HUES48 (cell line): ENCODE measurements at regions not wholly inside any gene's neighbourhood (a gene's known extent, or its start where the extent isn't known, plus 50 kb on each side); places are given as distances from the start of the nearest gene placed in this dataset.
"Not testable (repeated sequence)": the region's sequence is repeated elsewhere in the genome, so short reads cannot be mapped to it uniquely, and the experiment has no call there.

ENCODE experiments used
- H3K27ac ChIP-seq: one replicate; pipeline ENCODE4 v1.7.0; 2013; ENCODE audit warnings: low read depth, low read length, inconsistent platforms
- H3K27me3 ChIP-seq: 2 replicates; pipeline ENCODE4 v1.6.1; 2013; ENCODE audit warnings: mild to moderate bottlenecking, low read length; ENCODE audit not compliant: control insufficient read depth, insufficient read depth
- H3K36me3 ChIP-seq: 2 replicates; pipeline ENCODE4 v1.6.1; 2013; ENCODE audit warnings: low read length; ENCODE audit not compliant: control insufficient read depth, insufficient read depth
- H3K4me1 ChIP-seq: 2 replicates; pipeline ENCODE4 v1.6.1; 2013; ENCODE audit warnings: mild to moderate bottlenecking, low read length; ENCODE audit not compliant: control insufficient read depth, insufficient read depth
- H3K4me3 ChIP-seq: 2 replicates; pipeline ENCODE4 v1.5.1; 2013; ENCODE audit warnings: mild to moderate bottlenecking, low read depth, low read length
- H3K9ac ChIP-seq: 2 replicates; pipeline ENCODE4 v1.6.1; 2013; ENCODE audit warnings: mild to moderate bottlenecking, low read depth, low read length, moderate library complexity
- H3K9me3 ChIP-seq: 2 replicates; pipeline ENCODE4 v1.6.1; 2013; ENCODE audit warnings: low read length; ENCODE audit not compliant: control insufficient read depth, insufficient read depth

DNA sequence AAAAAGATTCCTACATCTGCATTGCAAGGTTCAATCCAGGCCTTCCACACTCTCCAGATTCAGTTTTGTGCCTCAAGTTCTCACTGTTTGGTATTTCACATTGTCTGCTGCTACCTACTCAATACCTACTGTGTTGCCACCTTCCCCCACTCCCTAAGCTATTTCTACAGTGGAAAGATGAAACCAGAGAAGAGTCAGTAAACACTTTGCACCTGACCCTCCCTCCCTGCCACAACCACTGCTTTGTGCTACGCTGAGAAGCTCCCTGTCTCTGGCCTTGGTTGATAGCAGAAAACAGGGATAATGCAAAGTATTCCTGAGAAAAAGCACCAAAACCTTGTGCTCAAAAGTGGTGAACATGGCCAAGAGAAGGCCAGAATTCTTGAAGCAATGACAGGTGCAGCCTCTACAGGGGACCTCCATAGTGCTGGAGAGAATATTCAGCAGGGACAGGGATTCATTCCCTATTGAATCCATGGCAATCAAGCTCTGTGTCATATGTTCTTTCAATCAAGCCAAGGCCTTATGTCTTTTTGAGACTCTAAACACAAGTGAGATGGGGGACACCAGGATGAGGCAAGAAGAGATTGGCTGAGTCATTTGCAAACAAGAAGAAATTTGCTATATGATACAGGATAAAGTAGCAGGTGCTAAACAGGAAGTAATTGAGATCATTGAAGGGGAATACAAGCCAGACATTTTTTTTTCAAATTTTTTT is 83.5 kb upstream of the LIPC start:
- H3K9ac ChIP-seq, result no peak overlapping the region
- no peak overlapping the region for H3K4me3 ChIP-seq
- H3K4me1 ChIP-seq, result 0 out of 2 replicates have a peak, but pooled peaks cover 6% of the 10 kb centered on the region
- no peaks in the 10 kb centered on the region for H3K27me3 ChIP-seq
- H3K27ac ChIP-seq, result no peak overlapping the region
- no peaks in the 10 kb centered on the region for H3K9me3 ChIP-seq
- no peaks in the 10 kb centered on the region for H3K36me3 ChIP-seq

DNA sequence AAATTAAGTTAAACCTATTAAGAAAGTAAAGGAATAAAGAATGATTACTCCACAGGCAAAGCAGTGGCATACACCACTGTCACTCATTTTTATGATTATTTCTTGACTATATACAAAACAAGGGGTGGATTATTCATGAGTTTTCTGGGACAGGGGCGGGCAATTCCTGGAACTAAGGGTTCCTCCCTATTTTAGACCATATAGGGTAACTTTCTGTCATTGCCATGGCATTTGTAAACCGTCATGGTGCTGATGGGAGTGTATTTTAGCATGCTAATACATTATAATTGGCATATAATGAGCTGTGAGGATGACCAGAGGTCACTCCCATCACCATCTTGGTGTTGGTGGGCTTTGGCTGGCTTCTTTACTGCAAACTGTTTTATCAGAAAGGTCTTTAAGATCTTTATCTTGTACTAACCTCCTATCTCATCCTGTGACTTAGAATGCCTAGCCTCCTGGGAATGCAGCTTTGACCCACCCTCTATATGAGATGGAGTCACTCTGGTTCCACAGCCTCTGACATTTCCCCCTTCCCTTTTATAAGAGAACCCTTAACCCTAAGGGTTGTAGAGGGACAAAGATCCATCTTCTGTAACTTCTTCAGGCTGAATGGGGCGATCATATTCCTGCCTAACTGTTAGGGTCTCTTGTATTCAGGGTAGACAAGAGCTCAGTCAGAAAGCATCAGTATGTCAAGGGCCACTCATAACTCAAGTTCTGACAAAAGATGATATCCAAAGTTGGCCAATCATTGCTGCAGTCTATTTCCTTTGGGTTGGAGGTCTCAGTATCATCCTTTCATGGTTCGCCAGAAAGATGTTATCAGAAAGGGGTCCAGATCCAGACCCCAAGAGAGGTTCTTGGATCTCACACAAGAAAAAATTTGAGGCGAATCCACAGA is 79.5 kb upstream of the LIPC start:
- Histone ChIP-seq H3K4me3 (no peak overlapping the region), H3K36me3 (no peaks in the 10 kb centered on the region), H3K27me3 (no peaks in the 10 kb centered on the region), H3K4me1 (no peaks in the 10 kb centered on the region), H3K9ac (no peak overlapping the region), H3K9me3 (no peaks in the 10 kb centered on the region), H3K27ac (no peak overlapping the region)

GRCh38 chr15:58355382-58355971 is 76.3 kb upstream of the LIPC start:
- Histone ChIP-seq H3K27me3 (no peaks in the 10 kb centered on the region), H3K9ac (no peak overlapping the region), H3K4me3 (no peak overlapping the region), H3K9me3 (no peaks in the 10 kb centered on the region), H3K4me1 (peaks cover 9% of the 10 kb centered on the region), H3K36me3 (no peaks in the 10 kb centered on the region), H3K27ac (no peak overlapping the region)

- Histone ChIP-seq H3K27me3 (no peaks in the 10 kb centered on the region), H3K36me3 (no peaks in the 10 kb centered on the region), H3K9me3 (no peaks in the 10 kb centered on the region), H3K27ac (no peak overlapping the region), H3K4me3 (no peak overlapping the region), H3K4me1 (peaks cover 9% of the 10 kb centered on the region), H3K9ac (no peak overlapping the region)
Measured at GRCh38 chr15:58355973-58356372, 75.8 kb upstream of the LIPC start.

DNA sequence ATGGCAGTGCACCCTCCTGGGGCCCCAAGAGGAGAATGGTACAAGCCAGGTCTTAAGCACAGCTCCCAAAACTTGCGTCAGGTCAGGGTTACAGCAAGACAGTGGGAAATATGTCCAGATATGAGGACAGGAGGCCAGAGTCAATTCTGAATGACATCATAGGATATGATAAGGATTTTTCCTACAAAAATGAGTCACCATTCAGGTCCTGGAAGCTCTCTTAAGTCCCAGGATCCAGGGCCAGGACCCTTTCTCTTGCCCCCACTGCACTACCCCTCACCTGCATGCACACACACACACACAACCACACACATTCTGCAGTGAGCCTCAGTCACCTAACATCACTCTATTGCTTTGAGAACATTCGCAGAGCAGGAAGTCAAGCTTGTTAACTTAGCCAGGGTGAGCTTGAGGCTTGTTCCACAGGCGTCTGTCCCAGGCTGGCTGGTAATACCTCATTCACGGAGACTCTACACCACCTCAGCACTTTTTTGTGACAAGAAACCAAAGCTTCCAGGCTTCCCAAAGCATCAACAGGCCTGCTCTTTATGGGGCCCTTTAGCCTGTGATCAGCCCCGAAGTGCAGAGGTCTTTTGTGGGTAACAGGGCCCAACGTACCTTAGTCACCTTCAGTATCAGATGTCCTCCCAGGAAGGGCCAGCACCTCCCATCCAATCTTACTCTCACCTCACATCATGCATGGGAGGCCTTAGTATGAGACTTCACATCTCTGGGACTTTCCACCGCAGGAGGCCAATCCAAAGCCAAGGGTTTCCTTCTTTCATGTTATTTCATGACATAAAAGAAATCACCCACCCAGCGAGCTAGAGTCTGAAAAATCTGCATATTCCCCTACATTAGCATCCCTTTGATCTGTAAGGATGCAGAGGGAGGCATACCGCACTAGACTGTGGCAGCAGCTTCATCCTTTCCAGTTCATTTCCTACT is 74.0 kb upstream of the LIPC start:
- H3K36me3 ChIP-seq, result no peaks in the 10 kb centered on the region
- no peaks in the 10 kb centered on the region for H3K9me3 ChIP-seq
- H3K27me3 ChIP-seq, result no peaks in the 10 kb centered on the region
- H3K9ac ChIP-seq, result no peak overlapping the region
- no peak overlapping the region for H3K27ac ChIP-seq
- no peak overlapping the region for H3K4me3 ChIP-seq
- H3K4me1 ChIP-seq, result peaks cover 9% of the 10 kb centered on the region

DNA sequence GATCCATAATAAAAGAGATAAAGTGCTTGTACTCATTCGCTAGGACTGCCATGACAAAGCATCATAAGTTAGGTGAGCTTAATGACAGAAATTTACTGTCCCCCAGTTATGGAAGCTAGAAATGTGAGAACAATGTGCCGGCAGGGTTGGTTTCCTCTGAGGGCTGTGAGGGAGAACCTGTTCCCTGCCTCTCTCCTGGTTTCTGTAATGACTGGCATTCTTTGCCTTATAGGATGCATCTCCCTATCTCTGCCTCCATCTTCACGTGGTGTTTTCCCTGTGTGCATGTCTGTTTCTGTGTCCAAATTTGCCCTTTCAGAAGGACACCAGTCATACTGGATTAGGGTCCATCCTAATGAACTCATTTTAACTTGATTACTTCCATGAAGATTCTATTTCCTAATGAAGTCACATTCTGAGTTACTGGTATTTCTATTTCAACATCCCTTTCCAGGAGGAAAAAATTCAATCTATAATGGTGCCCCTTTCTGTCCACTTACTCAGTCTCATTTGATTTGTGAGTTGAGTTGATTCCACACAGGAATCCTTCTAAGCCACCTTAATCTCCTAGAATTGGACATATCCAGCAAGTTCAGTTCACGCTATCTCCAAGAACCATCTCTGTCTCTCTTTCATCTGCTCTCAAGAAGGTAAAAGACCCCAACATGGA is 71.2 kb upstream of the LIPC start:
- Histone ChIP-seq H3K4me3 (no peak overlapping the region), H3K27me3 (no peaks in the 10 kb centered on the region), H3K4me1 (peaks cover 9% of the 10 kb centered on the region), H3K27ac (no peak overlapping the region), H3K36me3 (no peaks in the 10 kb centered on the region), H3K9me3 (no peaks in the 10 kb centered on the region), H3K9ac (no peak overlapping the region)

DNA sequence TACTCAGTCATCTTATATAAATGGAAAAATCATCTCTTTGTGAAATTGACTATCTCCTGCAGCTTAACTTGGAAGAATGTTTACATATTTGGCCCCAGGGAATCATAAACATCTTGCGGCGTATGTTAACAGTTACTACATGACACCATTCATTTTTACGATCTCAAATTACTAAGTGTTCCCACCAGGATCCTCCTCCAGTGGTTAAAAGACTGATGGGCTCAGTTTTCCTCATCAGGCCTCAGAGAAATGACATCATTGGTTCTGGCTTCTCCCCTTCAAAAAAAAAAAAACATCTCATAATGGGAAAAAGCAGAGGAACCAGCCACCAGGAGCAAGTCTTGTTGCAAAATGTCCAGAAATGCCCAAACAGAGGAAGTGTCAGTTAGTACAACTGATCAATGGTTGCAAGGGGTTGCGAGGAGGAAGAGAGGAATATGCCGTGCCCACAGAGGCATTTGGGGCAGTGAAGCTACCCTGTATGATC is 70.5 kb upstream of the LIPC start:
- Histone ChIP-seq H3K27ac (no peak overlapping the region), H3K9me3 (no peaks in the 10 kb centered on the region), H3K36me3 (no peaks in the 10 kb centered on the region), H3K4me1 (peaks cover 9% of the 10 kb centered on the region), H3K4me3 (no peak overlapping the region), H3K27me3 (no peaks in the 10 kb centered on the region), H3K9ac (no peak overlapping the region)

GRCh38 chr15:58362262-58362922 is 69.4 kb upstream of the LIPC start:
- no peaks in the 10 kb centered on the region for H3K9me3 ChIP-seq
- H3K27ac ChIP-seq, result no peak overlapping the region
- H3K9ac ChIP-seq, result no peak overlapping the region

DNA sequence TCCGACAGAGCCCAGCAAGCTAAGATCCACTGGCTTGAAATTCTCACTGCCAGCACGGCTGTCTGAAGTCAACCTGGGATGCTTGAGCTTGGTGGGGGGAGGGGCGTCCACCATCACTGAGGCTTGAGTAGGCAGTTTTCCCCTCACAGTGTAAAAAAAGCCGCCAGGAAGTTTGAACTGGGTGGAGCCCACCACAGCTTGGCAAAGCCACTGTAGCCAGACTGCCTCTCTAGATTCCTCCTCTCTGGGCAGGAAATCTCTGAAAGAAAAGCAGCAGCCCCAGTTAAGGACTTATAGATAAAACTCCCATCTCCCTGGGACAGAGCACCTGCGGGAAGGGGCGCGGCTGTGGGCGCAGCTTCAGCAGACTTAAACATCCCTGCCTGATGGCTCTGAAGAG is 68.7 kb upstream of the LIPC start:
- H3K36me3 ChIP-seq, H3K9me3 ChIP-seq, H3K4me3 ChIP-seq, H3K27ac ChIP-seq, H3K27me3 ChIP-seq, H3K9ac ChIP-seq, H3K4me1 ChIP-seq: not testable (repeated sequence)

More at GRCh38 chr15:58362262-58362922, 69.4 kb upstream of the LIPC start:
- H3K4me3 ChIP-seq, result no peak overlapping the region
- H3K27me3 ChIP-seq, result no peaks in the 10 kb centered on the region
- no peaks in the 10 kb centered on the region for H3K36me3 ChIP-seq
- H3K4me1 ChIP-seq, result peaks cover 9% of the 10 kb centered on the region
